Choroid plexus epithelial cell (primary cell): ENCODE measurements at regions not wholly inside any gene's neighbourhood (a gene's known extent, or its start where the extent isn't known, plus 50 kb on each side); places are given as distances from the start of the nearest gene placed in this dataset.

Experiments
- DNase-seq: peaks from one replicate; pipeline ENCODE4 v3.0.0-alpha.2; 2010; ENCODE audit warnings: low read depth
- H3K4me3 ChIP-seq: 2 replicates; pipeline ENCODE4 v1.5.1; 2011; ENCODE audit warnings: low read depth, mild to moderate bottlenecking, control low read depth, low read length, moderate library complexity
- TF ChIP-seq, protein P1 (sequence below): conservative IDR thresholded peaks from 2 replicates; pipeline ENCODE4 v1.5.1; 2011; ENCODE audit warnings: low read depth, mild to moderate bottlenecking, control low read depth, inconsistent platforms, low read length, moderate library complexity

DNA sequence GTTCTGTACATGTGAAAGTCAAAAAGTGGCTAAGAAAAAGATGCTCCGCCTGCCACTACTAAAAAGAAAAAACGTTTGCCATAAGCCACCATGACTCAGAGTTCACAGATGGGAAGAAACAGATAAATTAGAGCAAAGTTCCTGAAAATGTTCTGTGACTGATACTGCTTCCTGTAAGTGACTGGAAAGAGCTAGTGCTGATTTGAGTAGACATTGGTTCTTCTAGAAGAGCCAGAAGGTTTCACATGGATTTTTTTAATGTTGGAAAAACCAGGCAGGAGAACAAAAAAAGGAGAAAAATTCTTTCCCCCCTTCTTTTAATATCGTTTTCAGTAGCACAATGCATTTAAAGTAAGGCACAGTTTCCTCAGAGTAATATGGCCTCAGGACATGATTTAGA, 221.4 kb downstream of the HLX start:
- TF ChIP-seq, protein P1, sequence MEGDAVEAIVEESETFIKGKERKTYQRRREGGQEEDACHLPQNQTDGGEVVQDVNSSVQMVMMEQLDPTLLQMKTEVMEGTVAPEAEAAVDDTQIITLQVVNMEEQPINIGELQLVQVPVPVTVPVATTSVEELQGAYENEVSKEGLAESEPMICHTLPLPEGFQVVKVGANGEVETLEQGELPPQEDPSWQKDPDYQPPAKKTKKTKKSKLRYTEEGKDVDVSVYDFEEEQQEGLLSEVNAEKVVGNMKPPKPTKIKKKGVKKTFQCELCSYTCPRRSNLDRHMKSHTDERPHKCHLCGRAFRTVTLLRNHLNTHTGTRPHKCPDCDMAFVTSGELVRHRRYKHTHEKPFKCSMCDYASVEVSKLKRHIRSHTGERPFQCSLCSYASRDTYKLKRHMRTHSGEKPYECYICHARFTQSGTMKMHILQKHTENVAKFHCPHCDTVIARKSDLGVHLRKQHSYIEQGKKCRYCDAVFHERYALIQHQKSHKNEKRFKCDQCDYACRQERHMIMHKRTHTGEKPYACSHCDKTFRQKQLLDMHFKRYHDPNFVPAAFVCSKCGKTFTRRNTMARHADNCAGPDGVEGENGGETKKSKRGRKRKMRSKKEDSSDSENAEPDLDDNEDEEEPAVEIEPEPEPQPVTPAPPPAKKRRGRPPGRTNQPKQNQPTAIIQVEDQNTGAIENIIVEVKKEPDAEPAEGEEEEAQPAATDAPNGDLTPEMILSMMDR = no peak
- peak; percentile 67 for DNase-seq
- H3K4me3 ChIP-seq = no peak overlapping the region

DNA sequence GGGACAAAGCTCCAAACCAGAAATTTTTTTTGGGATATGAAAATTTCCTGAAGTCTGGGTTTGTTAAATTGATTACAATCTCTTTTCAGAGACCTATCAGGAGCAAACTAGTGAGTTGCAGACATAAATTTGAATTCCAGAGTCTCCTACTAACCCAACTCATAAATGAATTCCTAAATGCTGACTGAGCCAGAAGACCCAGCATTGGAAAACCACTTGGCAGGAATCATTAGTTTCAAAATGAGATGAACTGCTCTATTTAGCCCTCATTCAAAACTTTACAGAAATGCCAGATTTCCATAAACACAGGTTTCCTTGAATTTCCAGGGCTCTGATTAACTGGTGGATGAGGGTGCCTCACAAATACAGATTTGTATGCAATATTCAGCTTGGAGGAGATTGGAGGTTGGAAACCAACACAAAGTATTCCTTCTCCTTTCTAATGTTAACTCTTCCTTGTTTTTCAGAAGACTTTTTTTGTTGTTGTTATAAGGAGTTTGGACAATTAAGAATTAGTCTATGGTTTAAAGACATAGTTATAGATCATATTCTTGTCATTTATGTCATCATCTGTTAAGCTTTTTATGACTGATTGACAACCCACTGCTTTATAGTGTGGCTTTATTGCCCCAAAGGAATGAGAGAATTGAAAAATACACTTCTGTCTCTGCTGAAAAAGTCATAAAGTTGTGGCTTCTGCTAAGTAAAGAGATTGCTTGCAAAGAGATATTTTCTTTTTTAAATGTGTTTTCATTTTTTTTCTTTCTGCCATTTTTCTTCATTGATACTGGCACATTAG, 222.8 kb downstream of the HLX start:
- peak; percentile 34 for DNase-seq
- TF ChIP-seq, protein P1 = no peak

DNA sequence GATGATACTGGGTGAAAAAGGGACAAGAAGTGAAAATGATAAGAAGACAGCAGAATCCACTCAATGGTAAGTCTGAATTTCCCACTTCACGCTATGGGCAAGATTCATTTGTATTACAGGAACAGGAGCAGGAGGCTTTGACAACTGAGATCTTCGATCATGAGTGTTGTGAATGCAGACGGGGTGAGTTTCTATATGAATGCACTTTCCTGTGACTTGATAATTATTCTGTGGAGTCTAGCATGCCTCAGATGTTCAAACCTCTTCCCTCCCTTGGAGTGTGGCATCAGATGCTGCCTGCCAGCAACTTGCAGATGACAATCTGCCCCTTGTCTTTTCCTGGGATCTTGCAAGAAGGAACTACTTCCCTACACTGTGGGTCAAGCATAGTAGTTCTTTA, 225.4 kb downstream of the HLX start:
- H3K4me3 ChIP-seq = no peak overlapping the region
- DNase-seq = no peak
- TF ChIP-seq, protein P1 = no peak

More for the DNA sequence above, 222.8 kb downstream of the HLX start:
- no peak overlapping the region for H3K4me3 ChIP-seq

DNA sequence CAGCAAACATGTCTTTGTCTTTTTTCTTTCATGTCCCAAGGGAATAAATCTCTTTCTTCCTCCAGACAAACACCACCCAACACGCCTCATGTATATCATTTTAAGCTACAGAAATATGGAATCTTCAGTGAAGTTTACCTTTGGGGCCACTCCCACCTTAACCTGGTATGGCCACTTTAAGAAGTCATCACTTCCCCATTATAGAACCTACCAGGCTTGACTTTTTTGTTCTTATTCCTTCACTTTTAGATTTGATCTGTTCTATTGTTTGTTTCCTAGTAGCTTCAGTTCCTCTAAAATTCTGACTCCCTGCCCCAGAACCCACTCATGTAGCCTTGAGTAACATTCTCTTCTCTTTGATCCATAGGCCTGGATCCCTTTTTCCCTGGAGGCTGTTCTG, 226.3 kb downstream of the HLX start:
- TF ChIP-seq, protein P1 = no peak
- no peak overlapping the region for H3K4me3 ChIP-seq
- DNase-seq = no peak

DNA sequence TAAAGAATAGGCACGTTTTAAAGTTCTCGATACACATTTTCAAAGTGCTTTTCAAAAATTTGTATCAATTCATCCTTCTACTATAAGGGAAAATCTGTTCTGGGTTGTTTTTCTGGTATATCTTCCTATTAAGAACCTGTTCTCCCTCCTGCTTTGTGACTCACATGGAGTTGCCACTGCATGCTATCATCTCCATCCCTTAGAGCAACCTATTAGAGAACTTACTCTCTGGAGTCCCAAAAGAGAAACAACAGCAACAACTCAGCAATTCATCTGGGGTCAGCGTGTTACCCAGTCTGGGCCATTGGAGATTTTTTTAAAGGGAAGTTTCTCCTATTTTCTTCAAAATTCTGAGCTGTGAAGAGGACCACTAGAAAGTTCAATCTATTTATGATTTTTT, 227.4 kb downstream of the HLX start:
- TF ChIP-seq, protein P1 = no peak
- DNase-seq = no peak

DNA sequence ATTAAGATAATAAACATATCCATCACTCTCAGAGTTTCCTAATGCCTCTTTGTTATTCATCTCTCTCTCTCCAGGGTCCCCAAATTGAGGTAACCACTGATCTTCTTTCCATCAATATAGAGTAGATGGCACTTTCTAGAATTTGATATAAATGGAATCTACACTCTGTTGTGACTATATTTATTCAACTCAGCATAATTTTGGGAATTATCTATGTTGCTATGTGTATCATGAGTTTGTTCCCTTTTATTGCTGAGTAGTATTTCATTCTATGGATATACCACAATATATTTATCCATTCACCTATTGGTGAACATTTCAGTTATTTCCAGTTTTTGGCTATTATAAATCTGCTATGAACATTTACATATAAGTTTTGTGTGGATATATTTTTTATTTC, 230.7 kb downstream of the HLX start:
- H3K4me3 ChIP-seq = no peak overlapping the region
- DNase-seq = no peak
- TF ChIP-seq, protein P1 = no peak

More for the DNA sequence above, 227.4 kb downstream of the HLX start:
- no peak overlapping the region for H3K4me3 ChIP-seq

DNA sequence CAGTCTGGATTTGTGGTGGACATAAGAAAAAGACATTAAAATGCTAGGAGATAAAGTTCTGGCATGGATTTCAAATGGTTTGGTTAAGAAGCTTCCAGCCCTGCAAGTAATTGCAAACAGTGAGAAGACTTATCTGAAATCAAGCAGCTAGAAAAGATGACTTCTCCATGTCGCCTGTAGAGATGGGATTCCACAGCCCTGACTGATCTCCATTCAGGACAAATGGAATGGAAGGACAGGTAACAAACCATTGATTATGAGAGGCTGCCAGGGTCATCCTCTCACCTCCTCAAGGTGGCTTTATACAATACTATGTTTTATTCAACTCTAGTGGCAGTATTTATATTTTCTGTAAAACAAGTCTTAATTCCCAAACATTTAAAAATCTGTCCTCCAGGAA, 237.9 kb downstream of the HLX start:
- no peak overlapping the region for H3K4me3 ChIP-seq
- DNase-seq = no peak
- TF ChIP-seq, protein P1 = no peak
